AG09309 (cell line): ENCODE measurements at regions not wholly inside any gene's neighbourhood (a gene's known extent, or its start where the extent isn't known, plus 50 kb on each side); places are given as distances from the start of the nearest gene placed in this dataset.

Source experiments
- DNase-seq: peaks from one replicate; pipeline ENCODE4 v3.0.0-alpha.2; 2010; ENCODE audit warnings: low read depth
- H3K4me3 ChIP-seq: 2 replicates; pipeline ENCODE4 v1.5.1; 2011; ENCODE audit warnings: mild to moderate bottlenecking, low read depth, low read length, moderate library complexity; ENCODE audit not compliant: control insufficient read depth
- TF ChIP-seq, protein P1 (sequence below): IDR thresholded peaks from 2 replicates; pipeline ENCODE4 v1.5.1; 2011; ENCODE audit warnings: mild to moderate bottlenecking, low read depth, low read length, inconsistent platforms; ENCODE audit not compliant: insufficient read depth, control insufficient read depth; ENCODE audit errors: missing control alignments

DNA sequence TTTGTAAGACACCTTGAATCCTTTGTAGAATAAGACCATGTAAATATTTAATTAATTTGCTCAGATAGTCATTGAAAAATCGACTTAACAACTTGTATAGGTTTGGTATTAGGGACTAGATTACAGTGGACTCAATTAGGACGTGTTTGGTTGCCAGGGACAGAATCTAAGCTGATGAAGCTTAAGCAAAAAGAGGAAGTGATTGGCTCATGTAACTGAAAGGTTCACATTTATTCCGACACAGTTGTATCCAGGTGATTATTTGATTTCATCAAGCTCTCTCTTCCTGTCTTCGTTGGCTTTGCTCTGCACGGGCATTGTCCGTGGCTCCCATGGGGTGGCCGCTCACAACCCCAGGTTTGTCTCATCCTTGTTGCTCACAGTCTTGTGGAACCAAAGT, 146.4 kb downstream of the C11orf91 start:
- H3K4me3 ChIP-seq: no peak overlapping the region
- TF ChIP-seq, protein P1, sequence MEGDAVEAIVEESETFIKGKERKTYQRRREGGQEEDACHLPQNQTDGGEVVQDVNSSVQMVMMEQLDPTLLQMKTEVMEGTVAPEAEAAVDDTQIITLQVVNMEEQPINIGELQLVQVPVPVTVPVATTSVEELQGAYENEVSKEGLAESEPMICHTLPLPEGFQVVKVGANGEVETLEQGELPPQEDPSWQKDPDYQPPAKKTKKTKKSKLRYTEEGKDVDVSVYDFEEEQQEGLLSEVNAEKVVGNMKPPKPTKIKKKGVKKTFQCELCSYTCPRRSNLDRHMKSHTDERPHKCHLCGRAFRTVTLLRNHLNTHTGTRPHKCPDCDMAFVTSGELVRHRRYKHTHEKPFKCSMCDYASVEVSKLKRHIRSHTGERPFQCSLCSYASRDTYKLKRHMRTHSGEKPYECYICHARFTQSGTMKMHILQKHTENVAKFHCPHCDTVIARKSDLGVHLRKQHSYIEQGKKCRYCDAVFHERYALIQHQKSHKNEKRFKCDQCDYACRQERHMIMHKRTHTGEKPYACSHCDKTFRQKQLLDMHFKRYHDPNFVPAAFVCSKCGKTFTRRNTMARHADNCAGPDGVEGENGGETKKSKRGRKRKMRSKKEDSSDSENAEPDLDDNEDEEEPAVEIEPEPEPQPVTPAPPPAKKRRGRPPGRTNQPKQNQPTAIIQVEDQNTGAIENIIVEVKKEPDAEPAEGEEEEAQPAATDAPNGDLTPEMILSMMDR: no peak
- DNase-seq: no peak

DNA sequence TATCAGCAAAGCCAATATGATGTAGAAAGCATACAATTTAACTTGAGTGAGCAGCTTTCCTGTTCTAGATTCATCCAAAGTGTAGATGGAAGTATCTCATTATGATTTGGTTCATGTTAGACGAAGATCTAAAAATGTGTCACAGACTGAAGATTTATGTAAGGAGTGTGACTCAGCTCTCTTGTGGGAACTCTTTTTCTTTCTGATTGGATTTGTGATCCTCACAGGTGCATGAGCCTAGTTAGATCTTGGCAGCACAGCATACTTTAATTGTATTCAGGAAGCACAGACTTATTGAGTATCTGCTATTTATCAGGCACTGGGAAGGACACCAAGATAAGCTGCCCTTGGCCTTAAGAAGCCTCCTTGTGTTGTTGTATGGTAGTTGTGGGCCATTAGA, 147.1 kb downstream of the C11orf91 start:
- TF ChIP-seq, protein P1: no peak
- no peak overlapping the region for H3K4me3 ChIP-seq
- no peak for DNase-seq

DNA sequence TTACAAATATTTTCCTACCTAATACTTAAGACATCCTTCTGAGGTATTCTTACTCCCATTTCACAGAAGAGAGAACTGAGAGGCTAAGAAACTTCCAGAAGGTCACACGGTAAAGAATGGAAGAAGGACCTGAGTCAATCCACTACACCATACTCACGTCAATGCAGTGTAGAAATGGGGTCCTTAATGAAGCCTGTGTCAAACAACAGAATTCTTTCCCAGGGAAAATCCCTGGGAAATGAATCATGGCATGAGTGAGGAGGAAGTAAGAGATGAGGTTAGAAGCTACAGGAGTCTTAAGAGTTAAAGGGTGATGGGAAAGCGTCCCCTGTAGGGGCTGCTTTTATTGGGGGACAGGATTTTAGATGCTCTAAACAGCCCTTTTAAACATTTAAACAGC, 147.9 kb downstream of the C11orf91 start:
- H3K4me3 ChIP-seq: no peak overlapping the region
- DNase-seq: no peak
- TF ChIP-seq, protein P1: no peak

DNA sequence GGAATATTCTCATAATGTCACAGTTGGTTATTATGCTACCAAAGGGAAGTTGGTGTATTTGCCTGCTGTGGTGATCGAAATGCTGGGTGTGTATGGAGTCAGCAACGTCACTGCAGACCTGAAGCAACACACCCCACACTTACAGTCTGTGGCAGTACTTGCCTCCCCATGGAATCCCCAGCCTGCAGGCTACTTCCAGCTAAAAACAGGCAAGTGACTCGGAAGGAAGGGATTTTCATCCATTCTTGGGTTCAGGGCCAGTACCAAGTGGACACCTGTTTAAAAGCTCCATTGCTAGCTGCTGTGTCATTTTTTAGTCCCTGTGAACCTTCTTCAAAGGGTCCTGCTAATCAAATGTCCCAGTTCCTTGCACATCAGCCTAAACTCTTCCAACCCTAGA, 149.6 kb downstream of the C11orf91 start:
- no peak for DNase-seq
- no peak overlapping the region for H3K4me3 ChIP-seq
- TF ChIP-seq, protein P1: no peak

DNA sequence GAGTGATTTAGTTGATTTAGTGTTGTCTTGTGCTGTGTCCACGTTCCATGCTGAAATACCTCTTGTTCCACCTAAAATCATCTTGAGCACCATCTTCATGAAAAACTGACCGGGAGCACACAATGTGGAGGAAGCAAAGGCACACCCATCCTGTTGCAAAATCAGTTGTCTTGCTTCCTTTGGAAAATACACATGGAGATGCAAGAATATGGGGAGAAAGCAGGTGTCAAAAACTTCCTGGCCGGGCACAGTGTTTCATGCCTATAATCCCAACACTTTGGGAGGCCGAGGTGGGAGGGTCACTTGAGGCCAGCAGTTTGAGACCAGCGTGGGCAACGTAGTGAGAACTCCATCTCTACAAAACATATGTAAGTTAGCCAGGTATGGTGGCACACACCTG, 151.1 kb downstream of the C11orf91 start:
- no peak overlapping the region for H3K4me3 ChIP-seq
- TF ChIP-seq, protein P1: no peak
- DNase-seq: no peak

DNA sequence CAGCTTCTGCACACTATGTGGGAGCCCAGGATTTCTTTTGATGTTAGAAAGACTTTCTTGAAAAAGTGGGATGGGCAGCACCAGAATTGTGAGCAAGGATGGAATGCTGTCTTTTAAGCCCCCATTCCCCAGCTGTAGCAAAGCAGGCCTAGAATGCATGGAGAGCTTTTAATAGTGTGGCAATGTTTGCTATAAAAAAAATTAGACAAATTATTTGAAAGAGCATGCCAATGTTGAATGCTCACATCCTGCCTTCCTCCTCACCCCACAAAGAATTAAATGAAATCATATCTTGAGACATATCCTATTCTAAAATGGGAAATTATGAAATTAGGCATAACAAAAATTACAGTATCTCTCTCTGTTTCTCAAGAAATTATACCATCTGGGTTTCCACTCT, 154.7 kb downstream of the C11orf91 start:
- TF ChIP-seq, protein P1: no peak
- no peak for DNase-seq
- H3K4me3 ChIP-seq: no peak overlapping the region

DNA sequence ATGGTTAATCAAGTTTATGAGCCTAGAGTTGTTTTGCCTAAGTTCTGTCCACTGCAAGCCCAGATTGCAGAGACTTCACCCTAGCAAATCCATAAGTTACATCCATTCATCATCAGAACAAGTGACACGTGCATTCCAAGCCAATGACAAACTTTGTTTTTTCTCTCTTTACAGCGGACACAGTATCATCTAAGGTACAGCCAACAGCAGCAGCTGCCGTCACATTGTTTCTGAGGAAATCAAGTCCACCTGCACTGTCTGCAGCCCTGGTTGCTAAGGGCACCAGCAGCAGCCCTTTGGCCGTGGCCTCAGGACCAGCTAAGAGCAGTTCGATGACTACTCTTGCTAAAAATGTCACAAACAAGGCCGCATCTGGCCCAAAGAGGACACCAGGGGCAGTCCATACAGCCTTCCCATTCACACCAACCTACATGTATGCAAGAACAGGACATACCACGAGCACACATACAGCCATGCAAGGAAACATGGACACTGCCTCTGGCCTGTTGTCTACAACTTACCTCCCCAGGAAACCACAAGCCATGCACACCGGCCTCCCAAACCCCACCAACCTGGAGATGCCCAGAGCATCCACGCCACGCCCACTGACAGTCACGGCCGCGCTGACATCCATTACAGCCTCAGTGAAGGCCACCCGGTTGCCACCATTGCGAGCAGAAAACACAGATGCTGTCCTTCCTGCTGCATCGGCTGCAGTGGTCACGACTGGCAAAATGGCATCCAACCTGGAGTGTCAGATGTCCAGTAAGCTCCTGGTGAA, 155.8 kb downstream of the C11orf91 start:
- no peak overlapping the region for H3K4me3 ChIP-seq
- no peak for DNase-seq
- TF ChIP-seq, protein P1: no peak
